CD4-positive, alpha-beta T cell (primary cell): ENCODE measurements at regions not wholly inside any gene's neighbourhood (a gene's known extent, or its start where the extent isn't known, plus 50 kb on each side); places are given as distances from the start of the nearest gene placed in this dataset.

Experiments
- ATAC-seq: fragments of 200-7000 bp; cut with Tn5 transposase; one replicate; pipeline ENCODE4 v1.10.0; 2022; ENCODE audit warnings: mild to moderate bottlenecking; ENCODE audit not compliant: poor library complexity
- CTCF ChIA-PET: fragments of 350-600 bp; sonication (Branson Sonifier 250); formaldehyde crosslinking; loops from one replicate; lab custom pipeline; 2021; ENCODE audit warnings: antibody characterized with exemption, inconsistent platforms; lab: Charles Lee
- POLR2A ChIA-PET: fragments of 350-600 bp; sonication (Branson Sonifier 250); formaldehyde crosslinking; loops from one replicate; lab custom pipeline; 2021; ENCODE audit warnings: antibody characterized with exemption, inconsistent platforms; lab: Charles Lee
- DNase-seq, 14 experiments: peaks; one replicate each; pipeline ENCODE4 v3.0.0-alpha.2; 2013 to 2020; ENCODE audit warnings: mixed read lengths in 2 of 14
- H3K27ac ChIP-seq, 2 donors: one replicate each; pipeline versions ENCODE4 v1.5.1 to v1.7.0; 2013; ENCODE audit warnings: low read length in 2 of 2, low read depth in 1 of 2, mild to moderate bottlenecking in 1 of 2
- H3K27me3 ChIP-seq, 2 experiments: 1 replicate in 1 of 2; 2 replicates in 1 of 2; pipeline versions ENCODE4 v1.6.1 to v1.7.0; 2013; ENCODE audit warnings: low read length in 2 of 2, control low read depth in 1 of 2, mild to moderate bottlenecking in 1 of 2, moderate library complexity in 1 of 2; ENCODE audit not compliant: insufficient read depth in 2 of 2, control insufficient read depth in 1 of 2
- H3K36me3 ChIP-seq: one replicate; pipeline ENCODE4 v1.6.1; 2013; ENCODE audit warnings: low read length, control low read depth; ENCODE audit not compliant: insufficient read depth
- H3K4me1 ChIP-seq: one replicate; pipeline ENCODE4 v1.6.1; 2013; ENCODE audit warnings: low read length, control low read depth; ENCODE audit not compliant: insufficient read depth
- H3K4me3 ChIP-seq: one replicate; pipeline ENCODE4 v1.5.1; 2013; ENCODE audit warnings: mild to moderate bottlenecking, low read length, moderate library complexity
- H3K9me3 ChIP-seq, 2 experiments: 1 replicate in 1 of 2; 2 replicates in 1 of 2; pipeline versions ENCODE4 v1.6.1 to v1.7.0; 2013; ENCODE audit warnings: low read length in 2 of 2, mild to moderate bottlenecking in 2 of 2, control low read depth in 1 of 2, moderate library complexity in 1 of 2; ENCODE audit not compliant: control insufficient read depth in 1 of 2, insufficient read depth in 1 of 2
- H3K27ac Mint-ChIP-seq: one replicate; pipeline ENCODE4 v1.8.0; 2020; ENCODE audit warnings: mixed read lengths
- H3K27me3 Mint-ChIP-seq: one replicate; pipeline ENCODE4 v1.8.0; 2021; ENCODE audit warnings: mixed read lengths
- H3K36me3 Mint-ChIP-seq: one replicate; pipeline ENCODE4 v1.8.0; 2021; ENCODE audit warnings: low read depth, mixed read lengths
- H3K4me1 Mint-ChIP-seq: one replicate; pipeline ENCODE4 v1.8.0; 2021; ENCODE audit warnings: low read depth, mixed read lengths
- H3K4me3 Mint-ChIP-seq: one replicate; pipeline ENCODE4 v1.8.0; 2020; ENCODE audit warnings: mild to moderate bottlenecking, mixed read lengths
- H3K9me3 Mint-ChIP-seq: one replicate; pipeline ENCODE4 v1.8.0; 2020; ENCODE audit warnings: mixed read lengths
- intact Hi-C, 2 experiments: fragments of 100-400 bp; cut with DNase I in 1 of 2; cut with micrococcal nuclease in 1 of 2; formaldehyde crosslinking; loops; one replicate each; pipeline versions ENCODE4 v1.15.1 to v1.9.0; 2023 to 2025; cut with DNase I, micrococcal nuclease
- TF ChIP-seq, protein P1 (sequence below): fragments of 200-600 bp; IDR thresholded peaks from one replicate; pipeline ENCODE4 v1.8.0; 2022; ENCODE audit warnings: antibody characterized with exemption, mild to moderate bottlenecking

GRCh38 chr5:61823781-61824180, 482.2 kb upstream of the KIF2A start:
- Histone ChIP-seq H3K4me1 (no peaks in the 10 kb centered on the region), H3K4me3 (no peak overlapping the region), H3K36me3 (no peaks in the 10 kb centered on the region), H3K27me3 (no peaks in the 10 kb centered on the region), H3K27ac (no peak overlapping the region), H3K9me3 (no peaks in the 10 kb centered on the region)
- DNase-seq (no peak), ATAC-seq (no peak)
- Mint-ChIP-seq H3K36me3 (no peaks in the 10 kb centered on the region), H3K27me3 (peaks cover 14% of the 10 kb centered on the region), H3K4me3 (no peak overlapping the region), H3K27ac (no peak overlapping the region), H3K4me1 (no peaks in the 10 kb centered on the region), H3K9me3 (no peaks in the 10 kb centered on the region)
- intact Hi-C loops = no loop called here
- ChIA-PET POLR2A (no interaction called here), CTCF (no interaction called here)
- TF ChIP-seq, protein P1, sequence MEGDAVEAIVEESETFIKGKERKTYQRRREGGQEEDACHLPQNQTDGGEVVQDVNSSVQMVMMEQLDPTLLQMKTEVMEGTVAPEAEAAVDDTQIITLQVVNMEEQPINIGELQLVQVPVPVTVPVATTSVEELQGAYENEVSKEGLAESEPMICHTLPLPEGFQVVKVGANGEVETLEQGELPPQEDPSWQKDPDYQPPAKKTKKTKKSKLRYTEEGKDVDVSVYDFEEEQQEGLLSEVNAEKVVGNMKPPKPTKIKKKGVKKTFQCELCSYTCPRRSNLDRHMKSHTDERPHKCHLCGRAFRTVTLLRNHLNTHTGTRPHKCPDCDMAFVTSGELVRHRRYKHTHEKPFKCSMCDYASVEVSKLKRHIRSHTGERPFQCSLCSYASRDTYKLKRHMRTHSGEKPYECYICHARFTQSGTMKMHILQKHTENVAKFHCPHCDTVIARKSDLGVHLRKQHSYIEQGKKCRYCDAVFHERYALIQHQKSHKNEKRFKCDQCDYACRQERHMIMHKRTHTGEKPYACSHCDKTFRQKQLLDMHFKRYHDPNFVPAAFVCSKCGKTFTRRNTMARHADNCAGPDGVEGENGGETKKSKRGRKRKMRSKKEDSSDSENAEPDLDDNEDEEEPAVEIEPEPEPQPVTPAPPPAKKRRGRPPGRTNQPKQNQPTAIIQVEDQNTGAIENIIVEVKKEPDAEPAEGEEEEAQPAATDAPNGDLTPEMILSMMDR = no peak

- CTCF ChIA-PET = interaction anchor here (1.3 kb wide), 1 partner anchor 10 kb away, joined by 3 read pairs; no protein-coding TSS in a partner anchor
- no peaks in the 10 kb centered on the region for H3K4me1 Mint-ChIP-seq
- no peak for ATAC-seq
These were observed 481.6 kb upstream of the KIF2A start for GRCh38 chr5:61824396-61824795.

DNA sequence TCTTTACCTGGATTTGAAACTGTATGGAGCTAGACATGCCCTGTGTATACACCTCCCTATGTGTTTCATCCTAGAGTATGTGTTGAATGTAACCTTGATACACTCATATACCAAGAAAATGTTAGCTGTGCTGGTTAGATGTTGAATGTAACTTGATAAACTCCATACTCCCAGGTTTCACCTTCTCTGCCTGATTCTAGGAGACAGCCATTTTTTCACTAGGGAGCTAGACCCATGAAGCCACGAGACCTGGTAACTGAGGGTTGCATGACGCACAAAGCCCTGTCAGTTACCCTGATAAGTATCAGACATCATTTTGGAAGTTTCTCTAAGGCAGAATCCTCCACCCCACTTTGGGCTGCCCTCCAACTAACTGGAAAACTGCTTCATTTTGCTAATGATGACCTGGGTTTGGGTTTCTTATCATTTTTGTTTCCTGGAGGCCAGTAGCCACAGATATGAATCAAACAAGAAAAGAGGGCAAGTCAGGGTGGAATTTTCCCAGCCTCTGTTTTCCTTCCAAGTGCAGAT, 478.5 kb upstream of the KIF2A start:
- ATAC-seq = no peak
- Histone ChIP-seq H3K27ac (no peak overlapping the region), H3K36me3 (no peaks in the 10 kb centered on the region), H3K27me3 (no peaks in the 10 kb centered on the region), H3K4me3 (no peak overlapping the region), H3K4me1 (no peaks in the 10 kb centered on the region), H3K9me3 (no peaks in the 10 kb centered on the region)
- intact Hi-C loops = no loop called here
- no peaks in the 10 kb centered on the region for H3K9me3 Mint-ChIP-seq
- no peak for DNase-seq
- TF ChIP-seq, protein P1 = no peak
- ChIA-PET POLR2A (no interaction called here), CTCF (no interaction called here)
- H3K27me3 Mint-ChIP-seq = peaks cover 7% of the 10 kb centered on the region
- no peaks in the 10 kb centered on the region for H3K4me1 Mint-ChIP-seq
- no peak overlapping the region for H3K27ac Mint-ChIP-seq
- no peaks in the 10 kb centered on the region for H3K36me3 Mint-ChIP-seq
- no peak overlapping the region for H3K4me3 Mint-ChIP-seq

More at GRCh38 chr5:61824396-61824795, 481.6 kb upstream of the KIF2A start:
- H3K36me3 ChIP-seq = no peaks in the 10 kb centered on the region
- POLR2A ChIA-PET = no interaction called here
- no peaks in the 10 kb centered on the region for H3K9me3 ChIP-seq
- H3K27me3 ChIP-seq = no peaks in the 10 kb centered on the region
- TF ChIP-seq, protein P1 = no peak
- H3K4me3 ChIP-seq = no peak overlapping the region
- H3K36me3 Mint-ChIP-seq = no peaks in the 10 kb centered on the region
- no peaks in the 10 kb centered on the region for H3K9me3 Mint-ChIP-seq
- intact Hi-C loops = no loop called here
- DNase-seq = no peak
- H3K4me3 Mint-ChIP-seq = no peak overlapping the region
- H3K4me1 ChIP-seq = no peaks in the 10 kb centered on the region
- peaks cover 20% of the 10 kb centered on the region for H3K27me3 Mint-ChIP-seq
- H3K27ac ChIP-seq = no peak overlapping the region
- no peak overlapping the region for H3K27ac Mint-ChIP-seq
